B cell (primary cell): ENCODE measurements at regions not wholly inside any gene's neighbourhood (a gene's known extent, or its start where the extent isn't known, plus 50 kb on each side); places are given as distances from the start of the nearest gene placed in this dataset.

ENCODE experiments used
- ATAC-seq: fragments of 200-7000 bp; cut with Tn5 transposase; one replicate; pipeline ENCODE4 v1.10.0; 2021; ENCODE audit warnings: low read depth, mild to moderate bottlenecking, moderate number of reproducible peaks, moderate library complexity
- CTCF ChIA-PET: fragments of 350-600 bp; sonication (Branson Sonifier 250); formaldehyde crosslinking; loops from one replicate; lab custom pipeline; 2021; ENCODE audit warnings: antibody characterized with exemption, inconsistent platforms; lab: Charles Lee
- POLR2A ChIA-PET: fragments of 350-600 bp; sonication (Branson Sonifier 250); formaldehyde crosslinking; loops from one replicate; lab custom pipeline; 2021; ENCODE audit warnings: antibody characterized with exemption; lab: Charles Lee
- DNase-seq: peaks from one replicate; pipeline ENCODE4 v3.0.0; 2013
- H2AFZ ChIP-seq: 2 replicates; pipeline ENCODE4 v1.6.1; 2012; ENCODE audit warnings: mild to moderate bottlenecking, low read depth, low read length; ENCODE audit not compliant: insufficient read depth, poor library complexity, severe bottlenecking
- H3K27ac ChIP-seq, 2 donors: 1 replicate in 1 of 2; 2 replicates in 1 of 2; pipeline ENCODE4 v1.5.1; 2012 to 2013; ENCODE audit warnings: low read length in 2 of 2, mild to moderate bottlenecking in 2 of 2, moderate library complexity in 1 of 2
- H3K27me3 ChIP-seq, 4 experiments: fragments of 200-600 bp in 1 of 4; sonication (generic) in 1 of 4; replicated peaks in 1 of 4; 1 replicate in 2 of 4; 2 replicates in 2 of 4; pipeline versions ENCODE4 v1.6.1 to v1.7.0; 2013 to 2016; ENCODE audit warnings: low read length in 3 of 4, mild to moderate bottlenecking in 2 of 4, mixed read lengths in 1 of 4, moderate library complexity in 1 of 4; ENCODE audit not compliant: insufficient read depth in 4 of 4, control insufficient read depth in 3 of 4; ENCODE audit errors: control extremely low read depth in 1 of 4
- H3K36me3 ChIP-seq, 2 experiments: replicated peaks in 1 of 2; 1 replicate in 1 of 2; 2 replicates in 1 of 2; pipeline versions ENCODE4 v1.6.1 to v1.7.1; 2013; ENCODE audit warnings: low read length in 1 of 2; ENCODE audit not compliant: insufficient read depth in 2 of 2, control insufficient read depth in 1 of 2; ENCODE audit errors: control extremely low read depth in 1 of 2, extremely low read depth in 1 of 2
- H3K4me1 ChIP-seq, 2 donors: fragments of 200-600 bp in 1 of 2; sonication (generic) in 1 of 2; 1 replicate in 1 of 2; 2 replicates in 1 of 2; pipeline versions ENCODE4 v1.5.1 to v1.6.1; 2013 to 2017; ENCODE audit warnings: low read length in 2 of 2; ENCODE audit not compliant: control insufficient read depth in 2 of 2, insufficient read depth in 2 of 2
- H3K4me2 ChIP-seq: replicated peaks from 2 replicates; pipeline ENCODE3; 2012; ENCODE audit warnings: mild to moderate bottlenecking, low read depth, low read length; ENCODE audit not compliant: poor library complexity, severe bottlenecking
- H3K4me3 ChIP-seq, 5 experiments: fragments of 200-600 bp in 1 of 5; sonication (generic) in 1 of 5; 1 replicate in 3 of 5; 2 replicates in 2 of 5; pipeline versions ENCODE4 v1.5.1 to v1.7.0; 2011 to 2016; ENCODE audit warnings: low read length in 4 of 5, mild to moderate bottlenecking in 4 of 5, low read depth in 2 of 5, control low read depth in 1 of 5, moderate library complexity in 1 of 5; ENCODE audit not compliant: insufficient read depth in 1 of 5; ENCODE audit errors: control extremely low read depth in 1 of 5, extremely low read depth in 1 of 5
- H3K79me2 ChIP-seq: fragments of 200-600 bp; sonication (generic); one replicate; pipeline ENCODE4 v1.6.0; 2016; ENCODE audit warnings: low read length; ENCODE audit not compliant: control insufficient read depth, insufficient read depth
- H3K9ac ChIP-seq: fragments of 200-600 bp; sonication (generic); 2 replicates; pipeline ENCODE4 v1.6.1; 2017; ENCODE audit warnings: mild to moderate bottlenecking, low read length, moderate library complexity
- H3K9me3 ChIP-seq, 3 donors: one replicate each; pipeline versions ENCODE4 v1.6.1 to v1.7.1; 2013; ENCODE audit warnings: low read length in 2 of 3; ENCODE audit not compliant: control insufficient read depth in 2 of 3, insufficient read depth in 1 of 3; ENCODE audit errors: control extremely low read depth in 1 of 3
- H4K20me1 ChIP-seq: 2 replicates; pipeline ENCODE4 v1.6.0; 2012; ENCODE audit warnings: mild to moderate bottlenecking, low read length; ENCODE audit not compliant: insufficient read depth, control insufficient read depth, poor library complexity, severe bottlenecking
- H3K27ac Mint-ChIP-seq: one replicate; pipeline ENCODE4 v1.8.0; 2021; ENCODE audit warnings: mixed read lengths
- H3K27me3 Mint-ChIP-seq: one replicate; pipeline ENCODE4 v1.8.0; 2021; ENCODE audit warnings: mixed read lengths
- H3K4me1 Mint-ChIP-seq: one replicate; pipeline ENCODE4 v1.8.0; 2021; ENCODE audit warnings: mixed read lengths
- H3K4me3 Mint-ChIP-seq: one replicate; pipeline ENCODE4 v1.8.0; 2021; ENCODE audit warnings: mixed read lengths
- H3K9me3 Mint-ChIP-seq: one replicate; pipeline ENCODE4 v1.8.0; 2022; ENCODE audit warnings: mixed read lengths; ENCODE audit not compliant: insufficient read depth
- EZH2 ChIP-seq: IDR thresholded peaks from 2 replicates; pipeline ENCODE4 v1.6.1; 2012; ENCODE audit warnings: borderline replicate concordance, low read depth, mild to moderate bottlenecking, moderate library complexity, low read length; ENCODE audit not compliant: insufficient read depth, poor library complexity, severe bottlenecking
- WGBS: methylation state at CpG from one replicate; pipeline ENCODE4 v1.1.5; 2013; ENCODE audit warnings: missing lambda C conversion rate; ENCODE audit not compliant: insufficient coverage; 5-methylcytosine and 5-hydroxymethylcytosine counted together
- intact Hi-C: fragments of 100-400 bp; cut with micrococcal nuclease; formaldehyde crosslinking; loops from one replicate; pipeline ENCODE4 v1.10.0; 2022
- TF ChIP-seq, protein P1 (sequence below): fragments of 200-600 bp; IDR thresholded peaks from one replicate; pipeline ENCODE4 v1.8.0; 2022; ENCODE audit warnings: antibody characterized with exemption, mild to moderate bottlenecking

DNA sequence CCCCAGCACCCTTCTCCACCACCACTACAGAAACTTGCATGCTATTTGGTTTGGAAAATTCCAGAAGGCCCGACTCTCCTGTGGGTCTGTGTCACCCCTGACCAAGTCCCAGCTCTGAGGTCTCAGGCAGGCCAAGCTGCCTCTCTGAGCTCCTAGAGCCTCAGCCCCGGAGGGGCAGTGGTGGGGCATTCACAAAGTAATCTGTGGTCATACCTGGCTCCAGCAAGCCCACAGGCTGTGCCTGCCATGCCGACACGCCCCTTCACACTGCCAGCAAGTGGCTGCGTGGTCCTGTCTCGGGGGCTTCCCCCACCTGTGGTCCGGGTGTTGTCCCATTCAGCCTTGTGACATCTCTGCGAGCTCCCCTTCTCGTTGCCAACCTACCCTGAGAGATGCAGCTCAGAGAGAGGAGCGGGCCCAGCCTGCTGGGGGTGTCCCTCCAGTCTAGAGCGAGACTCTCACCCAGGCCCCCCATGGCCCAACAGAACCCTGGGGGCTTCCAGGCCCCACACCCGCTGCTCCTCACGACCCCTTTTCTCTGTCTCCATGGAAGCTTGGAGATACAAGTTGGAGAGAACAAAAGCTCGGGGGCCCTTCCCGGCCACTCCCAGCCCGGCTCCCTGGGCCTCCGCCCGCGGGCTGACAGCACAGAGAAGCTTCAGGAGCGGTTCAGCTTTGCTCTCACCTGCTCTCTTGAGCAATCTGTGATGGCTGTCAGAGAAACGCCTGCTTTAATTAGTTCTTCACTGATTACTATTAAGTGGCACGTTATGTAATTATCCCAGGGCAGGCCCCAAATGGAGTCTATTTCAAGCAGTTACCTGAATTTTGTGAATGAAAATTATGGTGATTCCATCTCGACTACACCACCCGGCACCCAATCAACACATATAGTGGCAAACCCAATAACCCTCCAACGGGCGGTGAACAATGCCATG is 147.7 kb upstream of the PHACTR3 start:
- H3K27me3 Mint-ChIP-seq: peaks cover 24% of the 10 kb centered on the region
- intact Hi-C loops: no loop called here
- WGBS: 86% methylated on average over 21 of the region's 26 CpGs
- Histone ChIP-seq H3K9me3 (no peaks in the 10 kb centered on the region), H4K20me1 (no peaks in the 10 kb centered on the region), H3K4me3 (no peak overlapping the region), H3K27ac (no peak overlapping the region), H3K27me3 (no peaks in the 10 kb centered on the region), H3K79me2 (no peaks in the 10 kb centered on the region), H3K4me1 (no peaks in the 10 kb centered on the region), H3K9ac (no peak overlapping the region), H2AFZ (no peak overlapping the region), H3K4me2 (no peak overlapping the region), H3K36me3 (no peaks in the 10 kb centered on the region)
- DNase-seq (no peak), ATAC-seq (no peak)
- H3K4me1 Mint-ChIP-seq: no peaks in the 10 kb centered on the region
- no peak overlapping the region for H3K4me3 Mint-ChIP-seq
- ChIA-PET CTCF (interaction anchor here (1.2 to 1.8 kb wide), 2 partner anchors 10 to 39 kb away, joined by 3 to 6 read pairs; no protein-coding TSS in a partner anchor), POLR2A (no interaction called here)
- H3K27ac Mint-ChIP-seq: no peak overlapping the region
- H3K9me3 Mint-ChIP-seq: no peaks in the 10 kb centered on the region
- TF ChIP-seq EZH2: no peak
- TF ChIP-seq, protein P1, sequence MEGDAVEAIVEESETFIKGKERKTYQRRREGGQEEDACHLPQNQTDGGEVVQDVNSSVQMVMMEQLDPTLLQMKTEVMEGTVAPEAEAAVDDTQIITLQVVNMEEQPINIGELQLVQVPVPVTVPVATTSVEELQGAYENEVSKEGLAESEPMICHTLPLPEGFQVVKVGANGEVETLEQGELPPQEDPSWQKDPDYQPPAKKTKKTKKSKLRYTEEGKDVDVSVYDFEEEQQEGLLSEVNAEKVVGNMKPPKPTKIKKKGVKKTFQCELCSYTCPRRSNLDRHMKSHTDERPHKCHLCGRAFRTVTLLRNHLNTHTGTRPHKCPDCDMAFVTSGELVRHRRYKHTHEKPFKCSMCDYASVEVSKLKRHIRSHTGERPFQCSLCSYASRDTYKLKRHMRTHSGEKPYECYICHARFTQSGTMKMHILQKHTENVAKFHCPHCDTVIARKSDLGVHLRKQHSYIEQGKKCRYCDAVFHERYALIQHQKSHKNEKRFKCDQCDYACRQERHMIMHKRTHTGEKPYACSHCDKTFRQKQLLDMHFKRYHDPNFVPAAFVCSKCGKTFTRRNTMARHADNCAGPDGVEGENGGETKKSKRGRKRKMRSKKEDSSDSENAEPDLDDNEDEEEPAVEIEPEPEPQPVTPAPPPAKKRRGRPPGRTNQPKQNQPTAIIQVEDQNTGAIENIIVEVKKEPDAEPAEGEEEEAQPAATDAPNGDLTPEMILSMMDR: no peak

DNA sequence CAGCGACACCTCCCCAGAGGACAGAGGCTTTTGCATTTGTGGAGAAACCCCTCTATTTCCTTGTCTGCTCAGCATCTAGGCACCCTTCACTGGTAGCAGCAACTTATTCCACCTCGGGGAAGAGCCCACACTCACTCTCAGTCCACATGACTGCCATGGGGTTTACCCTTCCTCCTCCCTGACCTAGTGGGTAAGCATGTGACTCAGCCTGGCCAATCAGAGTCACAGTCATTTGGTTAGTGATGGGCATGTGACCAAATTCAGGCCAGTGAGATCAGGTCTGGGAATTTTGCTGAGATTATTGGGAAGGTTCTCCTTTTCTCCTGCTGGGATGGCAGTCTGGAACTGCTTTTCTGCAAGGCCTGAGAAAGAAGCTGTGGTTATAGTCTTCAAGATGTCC is 145.7 kb upstream of the PHACTR3 start:
- no peak overlapping the region for H3K4me3 Mint-ChIP-seq
- H3K36me3 ChIP-seq: no peaks in the 10 kb centered on the region
- no peak overlapping the region for H3K4me2 ChIP-seq
- H3K9me3 ChIP-seq: peaks cover 0 to 3% (median 0%) of the 10 kb centered on the region in 3 donors
- no peaks in the 10 kb centered on the region for H3K4me1 ChIP-seq
- ATAC-seq (no peak), DNase-seq (no peak)
- peaks cover 21% of the 10 kb centered on the region for H3K27me3 Mint-ChIP-seq
- H3K27ac ChIP-seq: no peak overlapping the region
- no peak overlapping the region for H3K27ac Mint-ChIP-seq
- intact Hi-C loops: no loop called here
- H3K9me3 Mint-ChIP-seq: no peaks in the 10 kb centered on the region
- no peaks in the 10 kb centered on the region for H3K4me1 Mint-ChIP-seq
- ChIA-PET CTCF (no interaction called here), POLR2A (no interaction called here)
- H3K79me2 ChIP-seq: no peaks in the 10 kb centered on the region
- H3K4me3 ChIP-seq: no peak overlapping the region
- WGBS: 75% methylated on average over 1 of the region's 2 CpGs
- no peak overlapping the region for H2AFZ ChIP-seq
- no peaks in the 10 kb centered on the region for H3K27me3 ChIP-seq
- TF ChIP-seq, protein P1: no peak
- TF ChIP-seq EZH2: no peak
- H4K20me1 ChIP-seq: no peaks in the 10 kb centered on the region
- H3K9ac ChIP-seq: no peak overlapping the region
